Stimulated activated CD8-positive, alpha-beta memory T cell treated with anti-CD3 and anti-CD28 coated beads, Interleukin-4, amount 100 ng/mL, for 48 hours (primary cell): ENCODE measurements at regions not wholly inside any gene's neighbourhood (a gene's known extent, or its start where the extent isn't known, plus 50 kb on each side); places are given as distances from the start of the nearest gene placed in this dataset.

Source experiments
- DNase-seq: peaks from one replicate; pipeline ENCODE4 v3.0.0-alpha.2; 2020

DNA sequence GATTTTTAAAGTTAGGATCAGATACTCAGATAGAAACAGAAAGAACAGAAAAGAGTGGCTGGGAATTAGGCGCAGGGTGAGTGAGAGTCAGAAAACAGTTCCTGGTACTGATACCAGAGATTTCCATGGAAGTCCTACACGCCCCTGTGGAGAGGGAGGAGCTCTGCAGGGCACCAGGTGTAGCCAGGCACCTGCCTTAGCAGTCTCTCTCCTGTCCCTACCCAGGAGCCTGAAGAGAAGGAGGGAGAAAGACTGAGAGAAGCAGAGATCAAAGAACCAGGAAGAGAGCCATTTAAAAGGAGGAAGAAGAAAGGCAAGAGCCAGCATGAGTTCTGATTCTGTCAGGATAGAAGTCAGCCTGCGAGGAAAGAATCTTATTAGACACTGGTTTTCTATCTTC, 65.0 kb downstream of the CBLN1 start:
- DNase-seq, result no peak

DNA sequence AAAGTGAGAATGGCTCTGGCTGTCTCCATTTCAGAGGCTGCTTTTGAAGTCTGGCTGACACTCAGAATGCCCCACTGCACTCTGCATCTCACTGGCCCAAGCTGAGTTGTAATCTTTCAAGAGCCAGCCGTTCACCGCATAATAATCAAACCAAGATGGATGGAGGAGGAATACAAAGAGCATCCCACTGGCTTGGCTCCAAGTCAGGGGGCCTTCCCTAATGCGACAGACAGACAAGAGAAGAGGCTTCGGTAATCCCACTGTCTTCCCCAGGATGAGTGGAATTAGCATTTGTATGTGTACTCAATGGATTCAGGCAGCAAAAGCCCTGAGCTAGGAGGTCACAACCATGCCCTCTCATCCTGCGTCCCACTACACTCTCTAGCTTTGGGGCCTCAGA, 68.0 kb downstream of the CBLN1 start:
- DNase-seq, result no peak

DNA sequence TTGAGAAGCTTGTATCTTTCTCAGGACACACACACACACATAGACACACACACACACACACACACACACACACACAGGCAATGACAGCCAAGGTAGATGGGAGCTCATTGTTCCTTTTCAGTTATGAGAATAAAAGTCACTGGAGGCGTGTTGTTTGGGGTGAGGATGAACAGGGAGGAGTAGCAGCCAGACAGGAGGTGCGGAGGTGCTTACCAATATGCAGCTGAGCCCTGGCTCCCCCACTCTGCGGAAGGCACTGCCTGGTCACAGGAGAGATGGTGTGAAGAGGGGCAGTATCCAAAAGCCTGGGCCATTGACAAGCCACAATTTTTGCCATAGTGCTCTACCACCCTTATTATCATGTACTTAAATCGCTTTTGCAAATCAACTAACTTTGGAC, 77.4 kb downstream of the CBLN1 start:
- no peak for DNase-seq

DNA sequence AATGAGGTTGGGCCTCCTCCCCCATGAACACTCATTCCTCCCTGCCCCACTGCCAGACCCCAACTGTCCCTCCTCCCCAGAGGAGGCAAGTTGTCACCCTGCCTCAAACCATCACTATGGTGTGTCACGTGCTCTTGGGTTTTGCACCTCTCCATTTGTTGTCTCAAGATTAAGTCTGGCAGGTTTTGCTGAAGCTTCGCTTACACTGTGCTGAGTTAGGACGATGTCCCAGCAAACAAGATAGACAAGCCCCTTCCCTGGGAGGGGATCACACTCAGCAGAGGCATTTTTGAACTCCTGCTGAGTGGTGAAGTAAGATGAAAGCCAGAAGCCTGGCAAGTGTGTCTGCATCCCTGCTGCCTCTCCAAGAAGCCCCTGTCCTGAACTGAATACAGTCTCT, 78.3 kb downstream of the CBLN1 start:
- DNase-seq, result no peak

DNA sequence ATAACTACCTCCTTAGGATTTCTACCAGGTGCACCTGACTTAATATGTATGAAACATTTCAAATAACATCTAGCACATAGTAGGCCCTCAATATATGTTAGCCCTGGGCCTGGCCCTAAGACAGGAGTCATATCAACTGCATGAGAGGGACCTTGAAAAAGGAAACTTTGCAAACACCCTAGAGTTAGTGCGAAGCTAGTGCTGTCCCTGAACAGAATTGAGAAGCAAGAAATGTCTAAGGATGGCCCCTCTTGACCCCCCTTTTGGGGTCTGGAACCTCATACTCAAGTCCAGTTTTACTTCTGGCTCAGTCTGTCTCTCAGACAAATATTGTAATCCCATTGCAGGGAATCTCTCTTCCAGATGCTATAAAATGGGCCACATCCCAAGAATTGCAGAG, 80.5 kb downstream of the CBLN1 start:
- no peak for DNase-seq

DNA sequence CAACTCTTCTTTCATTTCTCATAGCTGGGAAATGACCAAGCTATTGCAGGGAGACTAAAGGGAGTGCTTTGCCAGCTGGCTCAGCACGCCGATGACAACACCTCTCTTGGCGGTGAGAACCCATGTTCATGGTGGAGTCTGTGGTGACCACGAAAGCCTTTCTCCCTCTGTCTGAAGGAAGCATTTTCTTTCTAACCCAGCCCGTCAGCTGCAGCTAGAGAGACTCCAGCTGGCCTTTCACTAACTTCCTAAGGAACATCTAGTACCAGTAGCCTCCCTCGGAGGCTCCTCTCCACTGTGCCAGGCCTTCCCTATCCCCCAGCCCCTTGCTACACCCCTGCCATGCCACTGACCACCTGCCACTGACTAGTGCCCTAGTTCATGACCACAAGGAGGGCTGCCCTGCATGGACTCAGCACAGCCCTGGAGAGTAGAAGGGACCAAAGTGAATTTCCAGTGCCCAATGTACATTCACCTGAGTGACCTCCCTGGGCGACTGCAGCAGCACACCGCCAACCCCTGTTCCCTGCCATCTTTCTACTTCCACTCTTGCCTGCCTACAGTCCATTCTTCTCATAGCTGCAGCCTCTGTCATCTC, 81.3 kb downstream of the CBLN1 start:
- DNase-seq, result no peak

DNA sequence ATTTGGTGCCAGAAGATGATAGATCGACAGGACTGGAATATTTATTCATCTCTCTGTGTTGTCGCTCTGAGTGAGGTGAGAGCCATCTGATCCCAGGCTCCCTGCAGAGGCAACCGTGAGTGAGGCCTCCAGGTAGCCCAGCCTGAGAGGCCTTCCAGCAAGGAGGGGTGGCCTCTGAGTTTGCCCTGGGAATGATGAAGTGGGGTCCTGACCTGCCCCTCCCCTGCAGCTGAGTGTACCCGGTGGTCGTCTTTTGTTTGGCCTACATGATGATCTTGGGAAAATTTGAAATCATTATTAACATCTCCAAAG, 86.4 kb downstream of the CBLN1 start:
- DNase-seq, result no peak

DNA sequence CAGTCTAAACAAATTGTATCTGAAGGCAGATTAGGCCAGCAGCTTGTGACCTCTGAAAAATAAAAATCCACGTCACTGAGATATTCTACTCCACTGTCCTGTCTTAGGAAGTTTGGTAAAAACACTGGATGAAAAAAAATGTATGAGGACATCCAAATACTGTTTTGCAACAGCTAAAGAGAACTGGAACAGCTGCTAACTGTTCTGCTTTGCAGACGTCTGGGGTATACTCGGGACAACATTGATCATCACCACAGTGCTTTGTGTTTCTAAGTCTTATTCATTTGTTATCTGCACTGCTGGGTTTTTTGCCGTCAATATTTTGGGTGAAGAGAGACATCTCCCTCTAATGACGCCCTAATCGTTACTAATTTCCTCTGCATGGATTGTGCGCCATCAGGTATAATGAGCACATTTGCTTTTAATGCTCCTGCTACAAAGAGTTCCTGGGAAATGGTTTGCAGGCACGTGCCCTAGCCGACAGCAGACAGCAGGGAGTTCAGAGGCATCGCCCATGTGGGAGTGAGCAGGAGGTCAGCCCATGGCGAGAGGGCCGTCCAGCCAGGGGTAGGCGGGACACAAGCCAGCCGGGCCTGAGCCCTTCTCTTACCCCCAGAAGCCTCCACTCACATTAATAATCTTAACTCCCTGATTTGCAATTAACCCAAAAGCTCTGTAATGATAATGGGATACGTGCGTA, 87.0 kb downstream of the CBLN1 start:
- no peak for DNase-seq

DNA sequence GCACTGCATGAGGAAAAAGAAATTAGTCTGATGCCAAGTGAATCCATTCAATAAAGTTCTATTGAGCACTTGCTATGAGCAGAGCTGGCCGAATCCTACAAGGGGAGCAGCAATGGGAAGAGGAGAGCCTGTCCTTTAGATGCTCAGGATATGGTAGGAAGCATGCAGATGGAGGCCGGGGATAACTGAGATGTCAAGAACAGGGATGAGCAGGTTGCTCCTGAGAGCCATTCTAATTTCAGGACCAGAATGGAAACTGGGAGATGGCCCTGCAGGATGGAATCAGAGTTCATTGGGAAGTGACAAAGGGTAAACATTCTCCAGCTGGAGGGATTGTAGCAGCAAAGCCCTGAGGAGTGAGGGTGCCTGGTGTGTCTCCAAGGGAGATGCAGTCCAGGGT, 88.0 kb downstream of the CBLN1 start:
- DNase-seq, result no peak

DNA sequence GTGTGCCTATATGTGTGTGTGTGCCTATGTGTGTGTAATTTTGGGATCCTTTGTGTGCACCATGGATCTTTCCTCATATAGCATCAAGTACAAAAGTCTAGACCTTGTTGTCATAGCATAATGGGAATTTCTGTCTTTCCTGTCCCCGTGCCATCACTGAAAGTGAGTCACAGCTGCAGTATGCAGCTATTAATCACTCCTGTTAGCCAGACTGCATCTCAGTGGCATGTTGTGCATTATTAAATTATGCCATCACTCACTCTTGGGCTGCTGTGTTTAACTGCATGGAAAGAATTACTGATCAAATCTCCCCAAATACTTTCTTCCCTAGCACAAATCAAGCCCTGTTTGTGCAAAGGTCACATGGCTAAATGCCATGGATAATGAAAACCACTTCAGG, 92.4 kb downstream of the CBLN1 start:
- DNase-seq, result no peak

DNA sequence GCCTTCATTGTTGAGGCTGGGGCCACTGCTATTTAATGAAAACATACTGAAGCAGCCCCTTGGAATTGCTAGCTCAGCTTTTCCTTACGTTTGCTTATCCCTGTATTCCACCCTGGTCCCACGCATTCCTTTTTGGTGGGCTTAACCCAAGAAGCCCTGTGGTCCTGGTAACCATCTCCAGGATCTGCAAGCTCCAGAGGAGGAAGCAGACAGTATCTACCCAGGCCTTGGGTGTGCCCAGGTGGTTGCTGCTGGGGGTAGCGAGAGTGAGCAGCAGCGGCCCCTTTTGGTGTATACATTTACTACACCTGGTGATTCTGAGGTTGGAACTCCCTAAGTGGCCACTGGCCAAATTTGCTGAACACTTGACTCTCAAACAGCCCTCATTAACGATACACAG, 97.7 kb downstream of the CBLN1 start:
- no peak for DNase-seq

DNA sequence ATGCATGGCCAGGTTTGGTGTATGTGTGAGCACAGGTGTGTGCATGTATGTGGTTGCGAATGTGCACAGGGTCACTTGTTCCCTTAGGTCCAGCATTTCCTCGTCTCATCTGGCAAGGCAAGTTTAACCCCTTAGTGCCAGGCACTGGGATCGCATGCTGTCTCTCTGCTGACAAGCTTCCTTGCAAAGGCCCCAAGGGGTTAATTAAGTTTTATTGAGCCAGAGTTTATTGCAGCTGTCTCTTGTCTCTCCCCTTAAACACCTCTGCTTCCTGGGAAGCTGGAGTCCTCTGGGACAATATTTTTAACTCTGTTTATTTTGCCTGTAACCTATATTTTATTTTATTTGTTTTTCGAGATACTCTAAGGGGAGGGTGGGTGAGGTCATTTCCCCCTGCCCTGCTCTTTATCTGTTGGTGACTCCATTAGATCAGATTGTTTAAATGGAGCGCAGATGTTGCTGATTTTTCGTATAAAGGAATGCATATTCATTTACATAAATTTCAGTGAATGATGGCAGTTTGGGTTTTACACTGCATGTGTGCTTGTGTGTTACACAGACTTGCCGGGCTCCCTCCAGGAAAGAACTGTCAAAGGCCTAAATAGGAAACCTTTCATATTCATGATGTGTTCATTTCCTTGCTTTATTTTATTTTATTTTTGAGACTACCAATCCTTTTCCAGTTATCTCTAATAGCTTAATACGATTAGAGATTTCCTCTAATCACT, 99.7 kb downstream of the CBLN1 start:
- no peak for DNase-seq

DNA sequence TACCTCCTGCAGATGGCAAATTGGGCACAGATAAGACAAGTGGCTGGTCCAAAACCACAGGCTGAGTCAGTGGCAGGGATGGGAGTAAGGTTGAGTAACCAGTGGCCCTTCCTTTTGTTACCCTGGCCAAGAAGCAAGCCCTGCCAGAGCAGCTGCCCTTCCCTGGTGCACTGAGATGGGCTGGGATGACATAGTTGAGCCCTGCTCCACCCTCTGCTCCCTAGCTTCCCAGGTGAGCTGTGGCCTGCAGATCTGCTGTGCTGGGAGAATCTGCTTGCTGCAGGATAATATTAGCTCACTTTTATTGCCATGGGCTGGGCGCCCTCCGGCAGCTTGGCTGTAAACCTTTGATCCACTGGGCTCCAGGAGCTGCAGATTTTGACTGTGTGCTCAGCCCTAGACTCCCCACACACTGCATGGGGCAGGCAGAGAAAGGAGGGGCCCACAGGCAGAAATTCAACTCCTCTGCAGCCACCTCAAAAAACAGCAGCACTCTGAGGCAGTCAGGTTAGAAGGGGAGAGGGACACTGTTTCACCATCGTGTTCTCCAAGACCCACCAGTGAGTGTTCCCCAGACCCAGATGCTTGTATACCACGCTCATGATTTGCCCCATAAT, 101.8 kb downstream of the CBLN1 start:
- no peak for DNase-seq

DNA sequence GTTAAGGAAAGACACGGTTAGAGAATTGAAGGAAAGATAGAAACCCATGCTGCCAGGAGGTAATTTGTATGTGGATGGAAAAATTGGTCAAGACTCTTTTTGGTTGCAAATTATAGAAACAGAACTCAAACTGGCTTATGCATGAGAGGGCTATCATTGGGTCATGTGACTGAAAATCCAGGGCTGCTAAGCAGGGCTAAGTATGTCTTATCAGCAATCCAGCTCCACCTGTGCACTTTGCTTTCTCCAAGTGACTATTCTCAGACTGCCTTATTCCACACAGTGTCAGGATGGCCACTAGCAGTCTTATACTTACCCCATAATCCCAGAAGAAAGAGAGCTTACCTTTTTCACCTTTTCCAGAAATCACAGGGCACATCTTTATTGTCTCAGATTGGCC, 113.5 kb downstream of the CBLN1 start:
- DNase-seq, result no peak

DNA sequence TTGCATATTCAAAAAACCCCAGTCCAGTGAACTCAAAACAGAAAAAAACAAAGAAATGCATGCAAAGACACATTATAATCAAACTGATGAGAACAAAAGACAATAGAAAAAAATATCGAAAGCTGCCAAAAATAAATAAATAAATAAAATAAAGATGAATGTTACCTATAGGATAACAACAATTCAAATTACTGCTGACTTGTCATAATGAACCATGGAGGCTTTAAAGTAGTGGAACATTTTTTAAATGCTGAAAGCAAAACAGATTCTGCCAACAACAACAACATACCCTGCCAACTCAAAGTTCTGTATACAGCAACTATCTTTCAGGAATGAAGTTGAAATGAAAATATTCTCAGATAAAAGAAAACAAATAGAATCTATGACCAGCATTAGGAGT, 116.6 kb downstream of the CBLN1 start:
- no peak for DNase-seq

DNA sequence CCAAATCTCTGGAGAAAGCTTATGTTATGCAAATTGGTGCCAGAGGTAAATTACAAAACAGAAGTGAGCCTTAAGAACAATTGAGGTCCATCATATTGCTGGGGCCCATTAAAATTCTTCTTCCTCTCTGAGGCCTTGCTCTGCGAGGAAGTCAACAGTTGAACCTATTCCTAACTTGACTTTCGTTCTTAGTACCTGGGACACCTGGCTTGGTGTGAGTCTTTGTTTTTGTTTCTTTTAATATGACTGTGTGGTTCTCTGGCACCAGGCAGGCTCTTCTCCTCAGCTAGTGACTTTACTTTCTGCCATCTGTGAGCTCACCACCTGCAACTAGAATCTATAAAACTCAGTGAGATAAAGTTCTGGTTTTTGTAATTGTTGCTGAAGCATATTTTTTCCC, 120.4 kb downstream of the CBLN1 start:
- DNase-seq, result no peak

DNA sequence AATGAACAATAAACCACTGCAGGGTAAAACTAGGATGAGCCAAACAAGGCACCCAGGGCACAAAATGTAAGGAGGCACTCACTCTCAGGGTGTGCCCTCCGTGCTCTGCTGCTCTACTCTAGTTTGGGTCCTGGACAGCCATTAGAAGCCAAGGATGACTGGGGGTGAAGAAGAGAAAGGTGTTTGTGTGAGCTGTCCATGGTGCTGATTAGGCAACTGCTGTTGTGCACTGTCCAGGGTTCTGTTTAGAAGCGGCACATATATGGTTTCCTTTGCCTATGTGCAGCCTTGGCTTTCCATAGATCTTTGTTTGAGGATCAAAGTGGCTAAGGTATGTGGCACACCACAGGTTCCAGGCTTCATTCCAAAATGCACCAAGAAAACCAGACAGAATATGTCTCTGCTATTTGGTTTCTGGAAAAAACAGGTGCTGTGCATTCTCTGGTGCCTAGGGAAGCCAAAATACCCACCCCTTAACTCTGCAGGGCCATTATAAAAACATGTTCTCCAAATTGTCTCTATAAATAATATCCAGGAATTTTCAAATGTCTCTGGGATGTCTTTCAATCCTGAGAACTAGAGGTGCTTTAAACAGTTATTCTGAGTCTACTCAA, 123.5 kb downstream of the CBLN1 start:
- DNase-seq, result peak; percentile 22

DNA sequence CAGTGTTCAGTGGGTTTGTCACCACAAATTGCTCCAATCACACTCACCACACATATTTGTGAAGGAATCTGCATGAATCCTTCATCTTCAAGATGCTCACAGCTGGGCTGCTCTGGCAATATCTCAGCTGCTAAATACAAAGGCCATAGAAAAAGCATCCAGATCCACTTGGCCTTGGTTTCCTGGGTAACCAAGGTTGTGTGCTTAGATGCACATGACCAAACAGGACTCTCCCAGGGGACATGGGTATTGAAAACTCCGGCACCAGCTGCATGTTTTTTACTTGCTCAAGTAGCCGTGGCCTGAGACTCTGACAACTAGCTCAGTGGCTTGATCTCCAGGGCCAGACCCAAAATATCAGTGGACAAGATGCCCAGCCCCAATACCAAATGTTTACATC, 131.3 kb downstream of the CBLN1 start:
- DNase-seq, result no peak

DNA sequence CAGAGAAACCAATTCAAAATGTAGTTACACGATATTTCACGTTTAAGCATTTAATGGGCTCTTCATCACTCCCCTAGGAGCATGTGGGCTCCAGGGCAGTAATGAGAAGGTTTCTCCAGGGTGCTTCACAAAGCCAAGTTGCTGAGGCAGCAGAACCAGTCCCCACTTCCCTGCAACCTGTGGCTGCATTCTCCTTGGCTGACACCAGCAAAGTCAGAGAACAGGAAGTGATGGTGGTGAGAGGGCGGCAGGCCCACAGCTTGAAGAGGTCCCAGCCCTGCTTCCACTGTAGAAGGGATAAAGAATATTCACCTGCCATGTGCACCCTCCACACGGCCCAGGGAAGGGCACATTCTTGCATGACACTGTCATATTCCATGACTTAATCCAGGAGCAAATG, 133.2 kb downstream of the CBLN1 start:
- no peak for DNase-seq

DNA sequence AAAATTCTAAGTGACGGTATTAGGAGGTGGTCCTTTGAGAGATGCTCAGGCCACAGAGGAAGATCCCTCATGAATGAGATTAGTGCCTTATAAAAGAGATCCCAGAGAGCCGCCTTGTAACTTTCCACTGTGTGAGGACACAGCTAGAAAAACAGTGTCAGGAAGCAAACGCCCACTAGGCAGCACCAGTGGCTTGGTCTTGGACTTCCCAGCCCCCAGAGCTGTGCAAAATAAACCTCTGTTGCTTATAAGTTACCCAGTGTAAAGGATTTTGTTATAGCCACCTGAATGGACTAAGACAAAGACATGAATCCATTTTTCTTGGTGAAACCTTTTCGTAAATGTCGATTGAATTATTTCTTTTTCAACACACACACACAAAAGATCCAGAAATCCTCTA, 141.0 kb downstream of the CBLN1 start:
- no peak for DNase-seq

DNA sequence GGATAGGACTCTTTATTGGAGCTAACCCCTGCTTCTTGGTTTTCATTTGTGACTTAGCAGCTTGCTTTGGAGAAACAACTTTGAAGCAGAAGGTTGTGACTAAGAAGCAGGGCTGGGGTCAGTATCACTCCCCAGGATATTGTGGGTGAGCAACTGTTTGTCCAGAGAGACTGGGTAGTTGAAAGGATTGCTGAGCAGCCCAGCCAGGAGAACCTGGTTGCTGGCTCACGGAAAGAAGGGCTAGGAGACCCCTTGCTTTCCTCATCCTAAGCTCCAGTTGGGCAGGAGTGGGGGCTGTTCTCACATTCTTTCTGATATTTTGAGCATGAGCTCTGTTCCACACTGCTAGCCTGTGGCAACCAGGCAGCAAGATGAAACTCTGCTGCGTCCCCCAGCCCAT, 151.2 kb downstream of the CBLN1 start:
- DNase-seq, result no peak

DNA sequence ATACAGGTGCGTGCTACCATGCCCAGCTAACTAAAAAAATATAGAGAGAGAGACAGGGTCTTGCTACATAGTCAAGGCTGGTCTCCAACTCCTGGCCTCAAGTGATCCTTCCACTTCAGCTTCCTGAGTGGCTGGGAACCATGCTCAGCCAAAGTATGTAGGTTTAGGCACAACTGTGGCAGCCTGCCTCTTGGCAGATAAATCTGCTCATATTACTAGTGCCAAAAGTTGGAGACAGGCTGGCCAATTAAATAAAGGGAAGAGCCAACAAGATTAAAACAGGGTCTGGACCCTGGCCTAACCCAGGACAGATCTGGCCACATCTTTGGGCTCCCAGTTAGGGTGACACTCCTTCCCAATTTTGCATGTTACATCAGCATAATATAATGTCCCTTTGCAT, 151.7 kb downstream of the CBLN1 start:
- no peak for DNase-seq

DNA sequence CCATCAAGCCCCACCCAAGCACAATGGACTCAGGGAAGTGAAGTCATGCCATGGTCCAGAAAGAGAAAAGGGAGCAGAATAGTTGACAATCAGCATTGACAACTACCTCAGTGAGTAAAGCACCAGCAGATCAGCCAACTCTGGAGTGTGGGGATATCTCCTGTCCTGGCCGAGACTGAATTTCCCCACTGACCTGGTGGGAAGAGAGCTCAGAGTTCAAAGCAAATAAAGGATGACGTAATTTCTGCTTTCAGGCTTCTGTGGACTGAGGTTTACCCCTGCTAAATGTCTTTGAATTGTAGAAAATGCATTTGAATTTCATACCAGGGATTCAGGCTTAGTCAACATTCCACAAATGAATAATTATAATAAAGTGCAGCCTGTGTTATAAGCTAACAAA, 152.9 kb downstream of the CBLN1 start:
- DNase-seq, result no peak

DNA sequence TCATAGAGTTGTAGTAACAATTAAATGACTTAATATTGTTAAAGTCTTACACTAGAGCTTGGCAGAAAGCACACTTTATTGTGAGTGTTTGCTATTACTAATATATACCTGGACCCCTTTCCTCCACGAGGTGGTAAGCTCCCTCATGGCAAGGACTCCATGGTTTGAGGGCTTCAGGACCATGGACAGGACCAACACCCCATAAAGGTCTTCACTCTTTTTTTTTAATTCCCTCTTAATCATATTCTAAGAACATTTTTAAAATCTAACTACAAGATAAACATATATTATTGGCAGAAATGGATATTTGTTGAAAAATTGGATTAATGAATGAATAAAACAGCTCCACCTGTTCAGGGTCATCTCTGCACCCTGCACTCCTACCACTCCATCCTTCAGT, 154.5 kb downstream of the CBLN1 start:
- DNase-seq, result no peak
